OCI-M2 (cell line): ENCODE measurements at regions not wholly inside any gene's neighbourhood (a gene's known extent, or its start where the extent isn't known, plus 50 kb on each side); places are given as distances from the start of the nearest gene placed in this dataset.

ENCODE experiments used
- DNase-seq: peaks from one replicate; lab custom pipeline; 2025; ENCODE audit not compliant: unreplicated experiment; lab: John Stamatoyannopoulos, UW

GRCh38 chr18:77737405-77737804 is 487.8 kb downstream of the GALR1 start:
- DNase-seq: no peak

GRCh38 chr18:77749089-77749488 is 499.4 kb downstream of the GALR1 start:
- DNase-seq: no peak

GRCh38 chr18:77750006-77750405 is 500.4 kb downstream of the GALR1 start:
- DNase-seq: no peak

GRCh38 chr18:77754475-77755044 is 504.9 kb downstream of the GALR1 start:
- no peak for DNase-seq

- DNase-seq: no peak
Measured at GRCh38 chr18:77755187-77755586, 505.5 kb downstream of the GALR1 start.

- no peak for DNase-seq
Measured at GRCh38 chr18:77761332-77761731, 511.7 kb downstream of the GALR1 start.

GRCh38 chr18:77762014-77762413 is 512.4 kb downstream of the GALR1 start:
- DNase-seq: no peak

- DNase-seq: no peak
Measured at GRCh38 chr18:77762642-77763041, 513.0 kb downstream of the GALR1 start.

GRCh38 chr18:77763530-77764145 is 514.0 kb downstream of the GALR1 start:
- DNase-seq: no peak

GRCh38 chr18:77765468-77765867 is 515.8 kb downstream of the GALR1 start:
- DNase-seq: no peak

- DNase-seq: no peak
Measured at GRCh38 chr18:77766421-77766820, 516.8 kb downstream of the GALR1 start.

GRCh38 chr18:77772177-77772576 is 522.5 kb downstream of the GALR1 start:
- DNase-seq: no peak

GRCh38 chr18:77776104-77776503 is 526.5 kb downstream of the GALR1 start:
- DNase-seq: no peak

GRCh38 chr18:77777163-77777562 is 527.5 kb downstream of the GALR1 start:
- DNase-seq: no peak

- no peak for DNase-seq
Measured at GRCh38 chr18:77784759-77785379, 535.2 kb downstream of the GALR1 start.

- DNase-seq: no peak
Measured at GRCh38 chr18:77785415-77785975, 535.8 kb downstream of the GALR1 start.

GRCh38 chr18:77803024-77803423 is 553.4 kb downstream of the GALR1 start:
- no peak for DNase-seq

GRCh38 chr18:77804382-77804781 is 554.7 kb downstream of the GALR1 start:
- DNase-seq: no peak

GRCh38 chr18:77807650-77808049 is 558.0 kb downstream of the GALR1 start:
- DNase-seq: no peak

GRCh38 chr18:77811503-77811902 is 561.9 kb downstream of the GALR1 start:
- no peak for DNase-seq

- no peak for DNase-seq
Measured at GRCh38 chr18:77815666-77816338, 566.2 kb downstream of the GALR1 start.

- no peak for DNase-seq
Measured at GRCh38 chr18:77818328-77818727, 568.7 kb downstream of the GALR1 start.
